Type B pancreatic cell (in vitro differentiated cells): ENCODE measurements at regions not wholly inside any gene's neighbourhood (a gene's known extent, or its start where the extent isn't known, plus 50 kb on each side); places are given as distances from the start of the nearest gene placed in this dataset.

Experiments used
- DNase-seq: peaks from one replicate; pipeline ENCODE4 v3.0.0; 2021; ENCODE audit warnings: mixed read lengths; ENCODE audit not compliant: unreplicated experiment; ENCODE audit errors: extremely low spot score
- H3K27ac Mint-ChIP-seq: 2 replicates; pipeline ENCODE4 v1.8.0; 2021; ENCODE audit warnings: mild to moderate bottlenecking, mixed read lengths
- H3K27me3 Mint-ChIP-seq: 2 replicates; pipeline ENCODE4 v1.8.0; 2021; ENCODE audit warnings: mixed read lengths
- H3K36me3 Mint-ChIP-seq: 2 replicates; pipeline ENCODE4 v1.8.0; 2021; ENCODE audit warnings: mixed read lengths
- H3K4me1 Mint-ChIP-seq: one replicate; pipeline ENCODE4 v1.8.0; 2021; ENCODE audit warnings: mixed read lengths; ENCODE audit not compliant: unreplicated experiment
- H3K4me3 Mint-ChIP-seq: 2 replicates; pipeline ENCODE4 v1.8.0; 2021; ENCODE audit warnings: mild to moderate bottlenecking, mixed read lengths
- H3K9me3 Mint-ChIP-seq: 2 replicates; pipeline ENCODE4 v1.8.0; 2021; ENCODE audit warnings: mixed read lengths
- CTCF ChIP-seq: fragments of 200-600 bp; sonication (generic); conservative IDR thresholded peaks from 2 replicates; pipeline ENCODE4 v1.5.0; 2021; ENCODE audit warnings: antibody characterized with exemption, mild to moderate bottlenecking

DNA sequence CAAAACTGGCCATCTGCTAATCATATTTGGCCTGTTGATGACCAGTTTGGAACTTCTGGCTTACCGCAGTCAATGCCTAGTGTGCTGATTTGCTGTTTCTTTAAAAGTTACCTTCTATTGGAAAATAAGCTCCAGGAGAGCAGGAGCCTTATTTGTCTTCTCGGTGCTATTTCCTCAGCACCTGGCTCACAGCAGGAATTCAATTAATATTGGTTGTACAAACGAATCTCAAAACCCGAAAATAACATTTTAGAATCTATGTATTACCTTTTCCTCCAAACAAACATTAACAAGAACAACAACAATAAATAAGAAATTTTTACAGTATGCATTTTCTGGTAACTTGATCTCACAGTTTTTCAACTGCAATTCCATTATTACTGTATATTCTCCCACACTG lies 1080.7 kb upstream of the MAP3K7 start:
- no peak for DNase-seq
- no peaks in the 10 kb centered on the region for H3K27me3 Mint-ChIP-seq

GRCh38 chr6:91664327-91664959 lies 1077.6 kb upstream of the MAP3K7 start:
- H3K27me3 Mint-ChIP-seq = no peaks in the 10 kb centered on the region
- H3K9me3 Mint-ChIP-seq = no peaks in the 10 kb centered on the region
- no peak for TF ChIP-seq CTCF
- peaks cover 9% of the 10 kb centered on the region for H3K4me1 Mint-ChIP-seq
- DNase-seq = no peak
- no peaks in the 10 kb centered on the region for H3K36me3 Mint-ChIP-seq
- no peak overlapping the region for H3K27ac Mint-ChIP-seq
- no peak overlapping the region for H3K4me3 Mint-ChIP-seq

More for the DNA sequence above, 1080.7 kb upstream of the MAP3K7 start:
- Mint-ChIP-seq H3K4me1 (peaks cover 9% of the 10 kb centered on the region), H3K4me3 (no peak overlapping the region), H3K27ac (no peak overlapping the region), H3K36me3 (no peaks in the 10 kb centered on the region), H3K9me3 (no peaks in the 10 kb centered on the region)
- TF ChIP-seq CTCF = no peak

- Mint-ChIP-seq H3K4me1 (peaks cover 7% of the 10 kb centered on the region), H3K36me3 (no peaks in the 10 kb centered on the region), H3K27ac (no peak overlapping the region), H3K4me3 (no peak overlapping the region), H3K27me3 (peaks cover 15% of the 10 kb centered on the region), H3K9me3 (no peaks in the 10 kb centered on the region)
- TF ChIP-seq CTCF = no peak
- no peak for DNase-seq
Observed at GRCh38 chr6:91660893-91661292, 1074.0 kb upstream of the MAP3K7 start.

DNA sequence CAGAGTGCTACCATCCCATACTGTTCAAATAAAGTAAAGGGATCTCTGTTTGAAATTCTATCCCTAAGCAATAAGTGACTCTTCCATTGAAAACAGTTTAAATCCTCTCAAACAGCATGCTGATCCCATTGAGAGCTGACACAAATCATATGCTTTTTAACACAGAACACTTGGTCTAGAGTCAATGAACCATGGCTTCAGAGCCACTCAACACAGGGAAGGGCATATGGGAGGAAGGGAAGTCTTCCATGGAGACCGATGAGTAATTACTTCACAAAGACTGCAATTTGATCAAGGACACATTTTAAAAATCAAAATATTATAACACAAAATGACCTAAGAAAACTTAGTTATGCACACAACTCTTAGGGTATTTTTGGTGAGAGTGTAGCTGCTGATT lies 1073.0 kb upstream of the MAP3K7 start:
- H3K27ac Mint-ChIP-seq = no peak overlapping the region
- no peak for DNase-seq
- H3K4me3 Mint-ChIP-seq = no peak overlapping the region

DNA sequence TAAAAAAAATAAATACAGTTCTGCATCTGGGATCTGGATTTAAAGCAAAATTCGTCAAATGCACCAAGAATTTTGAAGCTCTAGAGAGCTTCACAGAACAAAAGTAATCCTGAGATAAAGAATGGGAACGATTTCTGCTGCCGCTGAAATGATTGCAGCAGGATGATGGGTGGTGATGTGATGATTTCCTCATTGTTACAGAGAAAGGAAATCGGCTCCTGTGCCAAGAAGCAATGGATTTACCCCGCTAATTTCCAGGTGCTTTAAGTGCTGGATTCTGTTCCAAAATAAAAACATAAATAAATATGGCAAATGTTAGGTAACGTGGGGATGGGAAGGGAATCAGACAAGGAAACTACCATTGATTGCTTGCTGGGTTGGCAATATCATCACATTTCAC lies 1067.9 kb upstream of the MAP3K7 start:
- DNase-seq = no peak
- peaks cover 25% of the 10 kb centered on the region for H3K27me3 Mint-ChIP-seq
- no peaks in the 10 kb centered on the region for H3K36me3 Mint-ChIP-seq
- peaks cover 13% of the 10 kb centered on the region for H3K4me1 Mint-ChIP-seq
- no peak overlapping the region for H3K27ac Mint-ChIP-seq
- no peak for TF ChIP-seq CTCF
- H3K9me3 Mint-ChIP-seq = no peaks in the 10 kb centered on the region
- H3K4me3 Mint-ChIP-seq = no peak overlapping the region

More for the DNA sequence above, 1073.0 kb upstream of the MAP3K7 start:
- no peaks in the 10 kb centered on the region for H3K9me3 Mint-ChIP-seq
- peaks cover 7% of the 10 kb centered on the region for H3K4me1 Mint-ChIP-seq
- H3K27me3 Mint-ChIP-seq = peaks cover 17% of the 10 kb centered on the region
- no peaks in the 10 kb centered on the region for H3K36me3 Mint-ChIP-seq
- no peak for TF ChIP-seq CTCF

DNA sequence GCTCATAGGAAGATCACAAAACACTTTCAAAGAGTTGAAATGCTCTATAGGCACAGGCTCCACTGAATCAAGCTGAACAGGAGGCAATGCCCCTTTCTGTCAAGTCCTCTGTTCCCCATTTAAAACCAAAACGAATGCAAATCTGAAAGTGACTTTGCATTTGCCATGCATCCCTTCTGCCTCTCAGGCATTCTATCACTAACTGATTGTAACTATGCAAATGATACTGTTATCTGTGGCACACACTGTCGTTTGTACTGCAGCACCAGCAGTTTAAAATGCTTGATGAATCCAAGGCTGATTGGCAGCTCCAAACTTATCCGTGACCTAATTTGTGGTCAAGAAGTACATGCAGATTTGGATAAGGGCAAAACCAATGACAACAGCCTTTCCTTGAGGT lies 1067.5 kb upstream of the MAP3K7 start:
- H3K4me1 Mint-ChIP-seq = peaks cover 10% of the 10 kb centered on the region
- no peaks in the 10 kb centered on the region for H3K36me3 Mint-ChIP-seq
- H3K9me3 Mint-ChIP-seq = no peaks in the 10 kb centered on the region
- TF ChIP-seq CTCF = no peak
- DNase-seq = no peak
- H3K27me3 Mint-ChIP-seq = peaks cover 25% of the 10 kb centered on the region
- no peak overlapping the region for H3K4me3 Mint-ChIP-seq
- no peak overlapping the region for H3K27ac Mint-ChIP-seq
